HUES6 (cell line): ENCODE measurements at regions not wholly inside any gene's neighbourhood (a gene's known extent, or its start where the extent isn't known, plus 50 kb on each side); places are given as distances from the start of the nearest gene placed in this dataset.

ENCODE experiments used
- H3K27ac ChIP-seq: 2 replicates; pipeline ENCODE4 v1.7.0; 2013; ENCODE audit warnings: low read depth, mild to moderate bottlenecking, low read length, inconsistent platforms
- H3K27me3 ChIP-seq: 2 replicates; pipeline ENCODE4 v1.6.1; 2013; ENCODE audit warnings: low read length; ENCODE audit not compliant: control insufficient read depth, insufficient read depth
- H3K36me3 ChIP-seq: 2 replicates; pipeline ENCODE4 v1.6.1; 2013; ENCODE audit warnings: low read length; ENCODE audit not compliant: control insufficient read depth, insufficient read depth
- H3K4me1 ChIP-seq: 2 replicates; pipeline ENCODE4 v1.6.1; 2013; ENCODE audit warnings: low read length; ENCODE audit not compliant: control insufficient read depth, insufficient read depth
- H3K4me3 ChIP-seq: 2 replicates; pipeline ENCODE4 v1.5.1; 2013; ENCODE audit warnings: low read depth, low read length
- H3K9ac ChIP-seq: one replicate; pipeline ENCODE4 v1.6.1; 2013; ENCODE audit warnings: mild to moderate bottlenecking, low read length
- H3K9me3 ChIP-seq: 2 replicates; pipeline ENCODE4 v1.6.1; 2013; ENCODE audit warnings: low read depth, low read length; ENCODE audit not compliant: control insufficient read depth, insufficient read depth

DNA sequence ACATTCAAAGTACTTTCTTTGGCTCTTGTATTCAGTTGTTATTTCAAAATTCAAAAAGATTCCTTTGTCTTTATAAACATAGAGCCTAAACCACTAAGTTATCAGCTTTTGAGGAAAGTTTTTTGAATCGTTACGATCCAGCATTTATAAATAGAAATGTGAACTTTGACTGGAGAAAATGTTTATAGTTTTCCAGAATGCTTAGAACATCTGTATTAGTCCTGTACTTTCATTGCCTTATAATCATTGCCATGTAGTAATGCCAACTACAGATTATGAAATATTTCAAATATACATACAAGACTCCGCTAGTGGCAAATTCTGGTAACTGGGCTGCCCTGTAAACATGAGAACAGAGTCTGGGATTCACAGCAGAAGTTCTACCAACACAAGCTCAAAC, 191.3 kb upstream of the PRKCQ start:
- no peak overlapping the region for H3K27ac ChIP-seq
- no peaks in the 10 kb centered on the region; the same call in 1 of the 2 replicates for H3K27me3 ChIP-seq
- 0 out of 2 replicates have a peak, but pooled peaks cover 4% of the 10 kb centered on the region for H3K9me3 ChIP-seq
- no peaks in the 10 kb centered on the region for H3K36me3 ChIP-seq
- no peak overlapping the region for H3K4me3 ChIP-seq
- H3K4me1 ChIP-seq = peaks cover 3% of the 10 kb centered on the region; the same call in 1 of the 2 replicates
- no peak overlapping the region for H3K9ac ChIP-seq

DNA sequence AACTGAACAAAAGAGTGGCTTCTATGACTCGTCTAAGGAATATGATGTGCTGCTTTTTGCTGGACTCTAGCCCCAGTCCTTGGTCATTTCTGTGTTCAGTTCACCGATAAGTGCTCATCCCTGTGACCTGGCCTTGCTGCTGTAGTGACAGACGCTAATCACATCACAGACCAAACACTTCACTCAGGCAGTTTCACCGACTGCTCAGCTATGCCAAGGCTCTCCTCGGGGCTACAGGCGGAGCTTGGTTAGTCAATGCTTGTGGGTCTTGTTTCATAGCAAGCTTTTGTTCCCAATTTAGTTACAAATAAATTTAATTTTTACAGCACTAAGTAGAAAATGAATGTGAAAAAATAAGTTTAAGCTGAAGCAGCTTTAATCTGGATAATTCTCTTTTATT, 190.8 kb upstream of the PRKCQ start:
- Histone ChIP-seq H3K4me3 (no peak overlapping the region), H3K36me3 (no peaks in the 10 kb centered on the region), H3K9ac (no peak overlapping the region), H3K4me1 (peaks cover 3% of the 10 kb centered on the region; the same call in 1 of the 2 replicates), H3K27ac (no peak overlapping the region), H3K9me3 (0 out of 2 replicates have a peak, but pooled peaks cover 4% of the 10 kb centered on the region), H3K27me3 (no peaks in the 10 kb centered on the region; the same call in 1 of the 2 replicates)

DNA sequence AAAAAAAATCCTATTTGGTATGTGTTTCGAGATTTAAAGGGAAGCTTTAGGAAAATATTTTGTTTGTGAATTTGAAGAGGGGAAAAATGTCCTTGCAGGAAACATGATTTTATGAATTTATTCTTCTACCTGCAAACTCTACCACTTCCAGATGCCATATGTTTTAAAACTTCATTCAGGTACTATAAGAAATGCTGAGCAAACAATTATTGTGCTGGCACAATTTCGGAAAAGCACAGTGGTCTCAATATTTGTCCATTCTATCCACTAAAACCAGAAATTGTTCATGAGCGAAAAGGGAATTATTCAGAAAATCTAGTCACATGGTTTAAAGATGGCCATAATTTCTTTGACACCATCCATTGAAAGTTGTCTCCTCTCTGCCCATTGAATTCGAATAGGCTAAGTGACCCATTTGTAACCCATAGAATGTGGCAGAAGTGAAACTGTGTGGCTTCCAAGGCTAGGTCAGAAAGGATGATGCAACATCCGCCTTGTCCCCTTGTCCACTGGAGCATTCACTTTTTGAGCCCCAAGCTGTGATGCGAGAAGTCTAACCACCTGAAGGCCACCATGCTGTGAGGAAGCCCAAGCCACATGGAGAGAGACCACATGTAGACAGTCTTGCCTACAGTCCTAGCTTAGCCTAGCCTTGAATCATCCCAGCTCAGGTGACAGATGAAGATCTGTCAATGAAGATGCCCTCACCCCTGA, 189.8 kb upstream of the PRKCQ start:
- Histone ChIP-seq H3K36me3 (no peaks in the 10 kb centered on the region), H3K27ac (no peak overlapping the region), H3K4me3 (no peak overlapping the region), H3K4me1 (no peaks in the 10 kb centered on the region), H3K9ac (no peak overlapping the region), H3K9me3 (0 out of 2 replicates have a peak, but pooled peaks cover 4% of the 10 kb centered on the region), H3K27me3 (no peaks in the 10 kb centered on the region)

DNA sequence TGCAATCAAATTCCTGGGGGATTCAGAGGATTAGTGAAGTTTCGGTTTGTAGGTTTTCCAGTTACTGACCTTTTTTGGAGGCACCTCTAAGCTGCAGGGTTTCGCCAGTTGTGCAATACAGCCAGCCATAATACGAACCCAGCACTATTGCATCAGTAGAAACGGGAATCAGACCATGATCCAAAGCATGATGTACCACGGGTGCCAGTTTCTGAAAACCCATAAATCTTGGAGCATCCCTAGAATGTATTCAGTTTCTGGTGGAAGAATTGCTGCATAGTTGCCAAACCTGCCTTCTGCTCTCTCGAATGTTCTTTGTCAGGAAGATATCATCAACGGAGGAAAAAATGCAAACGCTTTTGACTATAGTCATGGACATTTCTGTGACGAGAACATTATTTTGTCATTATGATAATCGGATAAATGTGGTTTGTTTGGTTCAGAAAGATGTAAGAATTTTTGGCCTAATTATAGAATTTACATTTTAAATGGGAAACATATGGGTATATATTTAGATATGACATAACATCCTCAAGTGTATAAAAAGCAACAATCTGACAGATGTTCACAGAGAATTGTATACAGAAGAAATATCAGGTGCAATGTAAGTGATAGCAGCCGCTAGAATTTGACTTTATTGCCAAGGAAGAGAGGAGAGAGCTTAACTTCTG, 186.2 kb upstream of the PRKCQ start:
- H3K9ac ChIP-seq = no peak overlapping the region
- H3K27me3 ChIP-seq = no peaks in the 10 kb centered on the region

DNA sequence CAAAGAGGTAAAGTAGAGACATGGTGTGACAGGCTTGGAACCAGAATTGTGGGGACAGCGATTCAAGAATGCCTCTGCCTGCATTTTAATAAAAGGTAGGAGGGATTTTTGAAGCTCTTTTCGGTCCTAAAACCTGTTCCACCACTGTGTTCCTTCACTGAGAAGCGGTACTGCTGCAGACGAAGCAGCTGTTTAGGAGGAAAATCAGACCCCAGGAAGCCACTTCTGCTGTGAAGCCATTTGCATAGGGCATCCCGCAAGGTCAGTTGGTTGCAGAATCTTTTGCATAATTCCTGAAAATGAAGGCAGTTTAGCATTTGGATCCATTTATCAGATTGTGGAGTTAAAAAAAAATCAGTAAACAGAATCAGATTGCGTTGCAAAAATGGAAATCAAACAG, 183.3 kb upstream of the PRKCQ start:
- Histone ChIP-seq H3K9me3 (peaks cover 9% of the 10 kb centered on the region; the same call in 1 of the 2 replicates), H3K27me3 (no peaks in the 10 kb centered on the region), H3K27ac (no peak overlapping the region), H3K9ac (no peak overlapping the region), H3K4me1 (peaks cover 20% of the 10 kb centered on the region), H3K36me3 (no peaks in the 10 kb centered on the region), H3K4me3 (no peak overlapping the region)

More for the DNA sequence above, 186.2 kb upstream of the PRKCQ start:
- 0 out of 2 replicates have a peak, but pooled peaks cover 4% of the 10 kb centered on the region for H3K9me3 ChIP-seq
- no peak overlapping the region for H3K4me3 ChIP-seq
- no peak overlapping the region for H3K27ac ChIP-seq
- peaks cover 20% of the 10 kb centered on the region for H3K4me1 ChIP-seq
- H3K36me3 ChIP-seq = no peaks in the 10 kb centered on the region

DNA sequence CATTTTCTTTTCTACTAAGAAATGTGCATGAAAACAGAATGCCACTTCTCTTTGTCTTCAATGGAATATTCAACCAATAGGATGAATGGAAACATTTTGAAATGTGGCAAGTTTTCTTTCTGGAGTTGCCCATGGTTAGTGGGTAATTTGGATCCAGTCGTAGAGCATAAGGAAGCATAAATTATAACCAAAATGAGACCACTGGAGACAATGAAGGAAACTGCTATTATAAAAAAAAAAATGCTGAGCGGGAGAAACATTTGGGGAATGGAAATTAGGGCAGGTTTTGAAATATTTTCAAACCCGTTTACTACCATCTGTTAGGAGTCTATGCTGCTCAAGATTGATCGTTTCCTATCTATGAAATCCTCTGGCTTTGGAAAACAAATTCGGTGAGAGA, 182.9 kb upstream of the PRKCQ start:
- no peaks in the 10 kb centered on the region for H3K36me3 ChIP-seq
- H3K9ac ChIP-seq = no peak overlapping the region
- H3K27ac ChIP-seq = no peak overlapping the region
- H3K4me3 ChIP-seq = no peak overlapping the region
- H3K9me3 ChIP-seq = peaks cover 9% of the 10 kb centered on the region; the same call in 1 of the 2 replicates
- H3K4me1 ChIP-seq = peaks cover 20% of the 10 kb centered on the region
- no peaks in the 10 kb centered on the region for H3K27me3 ChIP-seq

DNA sequence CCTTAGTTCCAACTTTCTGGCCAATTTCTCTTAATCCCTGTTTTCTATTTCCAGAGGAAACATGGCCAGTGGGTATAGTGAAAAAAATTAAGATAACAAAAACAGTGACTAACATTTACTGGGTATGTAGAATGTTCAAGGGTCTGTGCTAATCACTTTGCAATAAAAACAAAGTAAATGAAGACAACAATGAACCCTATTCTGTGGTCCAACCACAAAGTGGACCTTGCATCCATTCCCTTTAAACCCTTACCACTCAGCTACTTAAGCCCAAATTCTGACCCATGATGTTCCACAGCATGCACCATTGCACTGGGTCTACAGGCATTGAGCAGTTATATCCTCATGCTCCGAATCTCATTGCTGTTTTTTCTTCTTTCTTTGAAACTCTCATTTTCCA, 179.9 kb upstream of the PRKCQ start:
- H3K27me3 ChIP-seq = no peaks in the 10 kb centered on the region
- H3K9me3 ChIP-seq = peaks cover 9% of the 10 kb centered on the region; the same call in 1 of the 2 replicates
- H3K9ac ChIP-seq = no peak overlapping the region
- H3K4me1 ChIP-seq = peaks cover 32% of the 10 kb centered on the region
- H3K4me3 ChIP-seq = no peak overlapping the region
- no peak overlapping the region for H3K27ac ChIP-seq
- H3K36me3 ChIP-seq = no peaks in the 10 kb centered on the region

DNA sequence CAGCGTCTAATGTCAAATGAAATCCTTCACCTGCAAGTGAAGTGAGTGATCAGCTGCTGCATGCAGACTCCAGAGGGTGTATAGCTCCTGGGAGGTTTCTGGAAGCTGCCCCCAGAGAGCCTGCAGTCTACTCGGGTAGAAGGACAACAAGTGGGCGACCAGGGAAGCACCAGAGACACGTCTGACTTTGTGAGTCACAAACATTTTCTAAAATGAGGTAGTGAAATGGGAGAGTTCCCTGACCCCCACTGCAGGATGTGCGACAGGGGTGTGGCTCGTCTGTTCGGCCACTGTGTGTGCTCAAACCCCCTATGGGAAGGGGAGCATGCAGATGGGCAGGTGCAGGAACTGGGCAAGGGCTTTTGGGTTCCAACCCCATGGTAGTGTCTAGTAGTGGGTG, 177.1 kb upstream of the PRKCQ start:
- Histone ChIP-seq H3K4me3 (no peak overlapping the region), H3K36me3 (no peaks in the 10 kb centered on the region), H3K27me3 (no peaks in the 10 kb centered on the region)

DNA sequence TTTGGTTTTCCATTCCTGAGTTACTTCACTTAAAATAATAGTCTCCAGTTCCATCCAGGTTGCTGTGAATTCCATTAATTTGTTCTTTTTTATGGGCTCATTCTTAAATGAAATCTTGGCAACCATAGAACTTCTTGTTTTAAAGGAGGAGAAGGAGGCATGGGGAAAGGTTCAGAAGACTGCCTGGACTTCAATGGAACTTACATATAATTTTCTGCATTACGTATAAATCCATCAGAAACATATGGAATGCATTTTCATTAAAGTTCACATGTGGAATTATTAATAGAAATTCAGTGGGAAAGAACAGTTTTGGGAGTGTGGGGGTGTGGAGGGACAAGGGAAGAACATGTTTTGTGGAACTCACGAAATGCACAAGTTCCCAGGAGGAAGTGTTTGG, 176.6 kb upstream of the PRKCQ start:
- Histone ChIP-seq H3K9me3 (peaks cover 9% of the 10 kb centered on the region; the same call in 1 of the 2 replicates), H3K4me3 (no peak overlapping the region), H3K27ac (no peak overlapping the region), H3K36me3 (no peaks in the 10 kb centered on the region), H3K4me1 (peaks cover 30% of the 10 kb centered on the region), H3K27me3 (no peaks in the 10 kb centered on the region), H3K9ac (no peak overlapping the region)

More for the DNA sequence above, 177.1 kb upstream of the PRKCQ start:
- H3K9me3 ChIP-seq = peaks cover 9% of the 10 kb centered on the region; the same call in 1 of the 2 replicates
- H3K4me1 ChIP-seq = peaks cover 30% of the 10 kb centered on the region
- H3K27ac ChIP-seq = no peak overlapping the region
- H3K9ac ChIP-seq = no peak overlapping the region

DNA sequence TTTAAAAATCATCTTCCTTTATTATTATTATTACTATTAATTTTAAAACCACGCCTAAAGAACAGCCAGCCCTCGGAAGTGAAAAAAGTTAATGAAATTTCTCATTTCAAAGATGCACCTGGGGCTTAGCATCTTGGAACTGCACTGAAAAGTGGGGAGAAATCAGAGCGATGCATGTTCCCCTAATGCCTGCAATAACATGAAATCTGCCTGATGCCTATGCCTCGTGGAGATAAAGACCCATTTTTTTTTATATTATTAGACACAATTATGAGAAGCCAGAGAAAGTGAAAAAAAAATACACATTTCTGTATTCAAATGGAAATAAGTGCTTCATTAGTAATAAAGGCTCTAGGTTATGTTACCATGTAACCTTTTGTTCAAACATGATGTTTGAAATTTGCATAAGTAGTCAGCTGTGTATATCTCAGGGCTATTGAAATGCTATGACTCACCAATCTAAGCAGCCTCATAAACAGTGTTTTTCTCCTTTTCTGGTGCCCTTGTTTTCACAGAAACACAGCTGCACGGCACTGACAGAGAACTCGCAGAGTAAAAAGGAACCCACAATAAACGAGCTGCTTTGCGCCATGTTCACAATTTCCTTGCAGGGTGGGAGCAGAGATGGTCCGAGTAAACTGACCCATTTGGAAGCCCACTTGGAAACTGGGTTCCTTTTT, 175.8 kb upstream of the PRKCQ start:
- Histone ChIP-seq H3K27me3 (no peaks in the 10 kb centered on the region), H3K36me3 (no peaks in the 10 kb centered on the region), H3K4me1 (peaks cover 30% of the 10 kb centered on the region), H3K9me3 (peaks cover 12% of the 10 kb centered on the region; the same call in 1 of the 2 replicates), H3K4me3 (no peak overlapping the region), H3K9ac (no peak overlapping the region), H3K27ac (no peak overlapping the region)

DNA sequence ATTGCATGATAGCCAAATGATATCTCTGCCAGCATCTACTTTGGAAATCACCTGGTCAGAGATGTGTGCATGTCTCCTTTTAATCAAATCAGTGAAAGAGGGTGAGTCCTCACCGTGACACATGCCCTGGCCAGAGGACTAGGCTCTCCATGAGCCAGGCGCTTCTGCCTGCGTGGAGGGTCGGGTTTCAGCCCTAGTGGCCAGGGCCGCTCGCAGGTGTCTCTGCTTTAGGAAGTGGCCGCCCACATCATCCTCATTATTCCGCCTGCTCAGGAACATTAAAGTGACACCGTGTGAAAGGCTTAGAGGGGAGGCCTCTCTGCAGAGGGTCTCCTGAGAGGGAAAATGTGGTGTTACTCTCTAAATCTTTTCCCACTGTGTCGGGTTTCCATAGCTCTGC, 173.6 kb upstream of the PRKCQ start:
- Histone ChIP-seq H3K9ac (no peak overlapping the region), H3K4me3 (no peak overlapping the region), H3K27ac (no peak overlapping the region), H3K9me3 (peaks cover 8% of the 10 kb centered on the region; the same call in 1 of the 2 replicates), H3K36me3 (no peaks in the 10 kb centered on the region), H3K4me1 (peaks cover 30% of the 10 kb centered on the region), H3K27me3 (no peaks in the 10 kb centered on the region)
